C4-2B (cell line): ENCODE measurements at regions not wholly inside any gene's neighbourhood (a gene's known extent, or its start where the extent isn't known, plus 50 kb on each side); places are given as distances from the start of the nearest gene placed in this dataset.

Source experiments
- CTCF ChIP-seq: fragments of 450-650 bp; conservative IDR thresholded peaks from 2 replicates; pipeline ENCODE4 v1.5.1; 2017; ENCODE audit warnings: mild to moderate bottlenecking
- ZFX ChIP-seq: fragments of 450-650 bp; IDR thresholded peaks from 2 replicates; pipeline ENCODE4 v1.6.1; 2017

- no peak for TF ChIP-seq CTCF
- no peak for TF ChIP-seq ZFX
These were observed 939.2 kb upstream of the ATXN8OS start for GRCh38 chr13:69168436-69168835.
